CD4-positive, alpha-beta T cell treated with Interleukin-6 at 100 ng/mL for 8 hours (primary cell): ENCODE measurements at regions not wholly inside any gene's neighbourhood (a gene's known extent, or its start where the extent isn't known, plus 50 kb on each side); places are given as distances from the start of the nearest gene placed in this dataset.

Source experiments
- DNase-seq: peaks from one replicate; pipeline ENCODE4 v3.0.0-alpha.2; 2020; ENCODE audit warnings: mixed read lengths, low spot score

GRCh38 chr7:94236960-94237359 is 157.7 kb upstream of the COL1A2 start:
- no peak for DNase-seq

GRCh38 chr7:94237417-94237816 is 157.3 kb upstream of the COL1A2 start:
- DNase-seq = no peak

DNA sequence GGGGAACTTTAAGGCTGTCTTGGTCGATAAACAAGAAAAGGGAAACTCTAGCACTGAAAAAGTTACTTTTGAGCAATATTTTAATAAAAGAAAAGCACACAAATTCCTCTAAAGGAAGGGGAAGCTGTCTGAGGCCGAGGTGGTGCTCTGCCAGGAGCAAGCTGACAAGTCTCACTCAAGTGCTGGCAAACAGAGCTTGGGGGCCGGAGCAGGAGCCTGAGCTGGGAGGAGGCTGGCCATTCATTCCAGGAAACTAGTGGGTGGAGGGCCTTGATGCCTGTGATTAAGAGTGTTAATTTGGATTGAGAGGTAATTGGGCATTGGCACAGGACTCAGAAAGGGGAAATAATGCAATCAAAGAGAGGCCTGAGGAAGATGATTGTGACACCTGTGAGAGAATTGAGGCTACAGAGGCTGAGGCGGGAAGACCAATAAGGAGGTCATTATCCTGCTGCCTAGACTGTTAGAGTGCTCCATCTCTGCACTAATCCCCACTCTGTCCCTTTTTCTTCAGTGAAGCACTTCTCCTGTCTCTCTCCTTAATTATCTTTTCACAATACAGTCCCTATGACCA is 154.9 kb upstream of the COL1A2 start:
- DNase-seq = no peak

DNA sequence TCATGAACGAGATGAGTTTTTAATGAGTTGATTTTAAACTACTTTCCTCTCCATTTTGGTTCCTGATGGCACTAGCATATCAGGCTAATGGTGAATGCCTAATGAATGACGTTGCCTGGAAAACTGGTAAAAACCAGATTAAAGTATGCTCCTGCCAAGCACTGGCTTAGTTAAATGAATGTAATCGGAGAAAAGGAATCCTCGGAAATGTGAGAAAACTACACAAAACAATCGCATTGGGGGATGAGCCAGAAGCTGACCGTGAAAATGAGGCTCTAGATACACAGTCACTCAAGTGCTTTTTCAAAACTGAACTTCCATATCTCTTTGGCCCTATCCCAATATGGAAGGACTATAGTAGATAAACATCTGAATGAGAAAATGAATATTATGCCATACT is 153.8 kb upstream of the COL1A2 start:
- no peak for DNase-seq

GRCh38 chr7:94241402-94241925 is 153.2 kb upstream of the COL1A2 start:
- no peak for DNase-seq

DNA sequence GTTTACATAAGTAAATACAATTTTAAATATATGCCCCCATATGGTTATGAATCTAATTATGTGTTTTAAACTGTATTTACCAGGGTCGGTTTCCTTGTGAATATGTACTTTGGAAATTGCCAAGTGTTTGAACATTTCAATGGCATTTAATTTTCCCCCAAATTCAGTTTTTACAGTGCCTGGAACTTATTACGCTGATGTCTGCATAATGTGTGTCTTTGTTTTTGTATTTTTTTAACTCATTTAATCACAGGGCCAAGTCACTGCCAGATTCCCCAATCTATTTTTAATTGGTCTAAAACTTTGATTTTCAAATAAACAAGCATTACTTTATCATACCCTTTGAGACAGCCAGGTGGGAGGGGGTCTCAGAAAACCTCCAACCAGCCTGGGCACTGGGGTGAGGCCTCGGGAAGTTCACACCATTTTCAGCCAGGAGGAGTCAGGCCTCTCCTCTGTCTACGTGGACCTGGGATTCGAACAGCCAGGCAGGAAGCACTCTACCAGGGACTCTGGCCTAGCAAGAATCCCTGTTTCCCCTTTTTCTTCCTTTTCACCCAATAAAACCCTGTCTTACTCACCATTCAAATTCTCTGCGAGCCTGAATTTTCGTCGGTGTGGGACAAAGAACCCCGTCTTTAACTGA is 151.5 kb upstream of the COL1A2 start:
- DNase-seq = no peak

- no peak for DNase-seq
These were observed 149.9 kb upstream of the COL1A2 start for GRCh38 chr7:94244760-94245159.

DNA sequence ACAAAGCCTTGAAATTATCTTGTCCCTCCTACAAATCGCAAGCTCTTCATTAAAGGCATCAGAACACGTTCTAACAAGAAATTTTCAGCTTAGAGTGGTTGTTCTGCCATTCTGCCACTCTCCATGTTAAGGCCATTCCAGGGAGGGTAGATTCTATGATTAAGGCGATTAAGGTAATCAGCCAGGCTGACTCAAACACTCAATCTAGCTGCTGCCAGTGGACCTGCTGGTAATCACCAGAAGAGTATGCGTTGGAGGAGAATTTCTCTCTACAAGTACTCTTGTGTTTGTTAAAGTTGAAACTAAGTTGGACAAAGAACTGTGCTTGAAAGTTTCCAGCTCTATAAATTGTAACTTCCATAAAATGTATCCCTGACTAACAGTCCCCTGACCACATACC is 149.2 kb upstream of the COL1A2 start:
- no peak for DNase-seq

GRCh38 chr7:94247970-94248369 is 146.7 kb upstream of the COL1A2 start:
- DNase-seq = no peak

DNA sequence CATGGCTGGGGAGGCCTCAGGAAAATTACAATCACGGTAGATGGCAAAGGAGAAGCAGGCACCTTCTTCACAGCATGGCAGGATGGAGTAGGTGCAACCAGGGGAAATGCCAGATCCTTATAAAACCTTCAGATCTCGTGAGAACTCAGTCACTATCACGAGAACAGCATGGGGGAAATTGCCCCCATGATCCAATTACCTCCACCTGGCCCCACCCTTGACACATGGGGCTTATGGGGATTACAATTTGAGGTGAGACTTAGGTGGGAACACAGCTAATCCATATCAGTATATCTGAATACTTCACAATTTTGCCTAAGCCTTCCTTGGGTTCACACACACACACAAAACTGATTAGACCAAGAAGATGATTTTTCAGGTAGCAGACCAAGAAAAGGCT is 145.1 kb upstream of the COL1A2 start:
- no peak for DNase-seq

- no peak for DNase-seq
These were observed 144.6 kb upstream of the COL1A2 start for GRCh38 chr7:94250124-94250523.

DNA sequence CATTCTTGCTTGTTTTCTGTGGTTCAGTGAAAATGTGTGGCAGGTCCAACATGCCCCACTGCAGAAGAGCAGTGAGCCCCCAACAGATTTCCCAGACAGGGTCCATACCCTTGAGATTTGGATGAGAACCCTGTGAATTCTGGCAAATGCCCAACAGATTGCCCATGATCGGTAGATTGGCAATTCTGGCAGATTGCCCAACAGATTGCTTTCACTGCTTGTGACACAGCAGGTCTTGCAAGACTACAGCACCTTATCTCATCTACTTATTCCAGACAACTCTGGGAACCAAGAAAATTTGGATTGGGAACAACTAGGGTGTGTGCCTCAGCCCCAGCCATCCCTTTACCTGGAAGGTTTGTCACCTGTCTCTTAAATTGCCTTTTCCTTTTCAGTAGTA is 143.7 kb upstream of the COL1A2 start:
- no peak for DNase-seq

DNA sequence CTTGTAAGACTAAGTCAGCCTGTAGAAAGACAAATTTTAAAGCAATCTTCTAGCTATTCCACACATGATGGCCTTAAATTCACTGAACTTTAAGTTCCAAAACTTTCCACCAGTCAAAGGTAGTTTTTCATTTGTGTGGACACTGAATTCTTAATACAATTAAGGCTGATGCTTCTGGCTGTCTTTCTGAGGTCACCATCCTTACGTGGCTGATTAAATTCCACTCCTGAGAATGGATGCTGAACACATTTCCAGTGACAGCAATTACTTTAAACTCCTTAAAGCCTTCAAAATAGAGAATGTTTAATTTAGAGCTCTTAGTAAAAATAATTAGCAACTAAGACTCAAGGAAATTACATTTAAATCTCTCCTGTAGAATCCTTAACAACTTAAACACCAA is 142.6 kb upstream of the COL1A2 start:
- no peak for DNase-seq

- no peak for DNase-seq
These were observed 141.7 kb upstream of the COL1A2 start for GRCh38 chr7:94252971-94253370.

- no peak for DNase-seq
These were observed 141.0 kb upstream of the COL1A2 start for GRCh38 chr7:94253686-94254085.

- no peak for DNase-seq
These were observed 136.0 kb upstream of the COL1A2 start for GRCh38 chr7:94258418-94259300.

DNA sequence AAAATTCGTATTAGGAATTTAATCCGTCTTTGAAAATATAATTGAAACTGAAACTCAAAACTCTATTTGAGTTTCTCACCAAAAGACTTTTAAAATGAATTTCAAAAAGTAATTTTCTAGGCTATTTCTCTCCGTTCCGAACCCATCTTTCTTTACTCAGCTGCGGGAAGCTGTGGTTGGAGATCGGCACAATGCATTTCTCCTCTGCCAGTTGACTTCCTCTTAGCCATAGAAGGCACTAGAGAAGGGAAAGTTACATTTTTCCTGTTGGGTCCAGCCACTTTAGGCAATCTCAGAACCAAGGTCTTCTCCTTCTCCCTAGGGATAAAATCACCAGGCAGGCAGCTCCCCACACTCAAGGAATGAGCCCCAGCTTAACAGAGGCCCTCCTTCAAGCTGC is 133.6 kb upstream of the COL1A2 start:
- DNase-seq = no peak

DNA sequence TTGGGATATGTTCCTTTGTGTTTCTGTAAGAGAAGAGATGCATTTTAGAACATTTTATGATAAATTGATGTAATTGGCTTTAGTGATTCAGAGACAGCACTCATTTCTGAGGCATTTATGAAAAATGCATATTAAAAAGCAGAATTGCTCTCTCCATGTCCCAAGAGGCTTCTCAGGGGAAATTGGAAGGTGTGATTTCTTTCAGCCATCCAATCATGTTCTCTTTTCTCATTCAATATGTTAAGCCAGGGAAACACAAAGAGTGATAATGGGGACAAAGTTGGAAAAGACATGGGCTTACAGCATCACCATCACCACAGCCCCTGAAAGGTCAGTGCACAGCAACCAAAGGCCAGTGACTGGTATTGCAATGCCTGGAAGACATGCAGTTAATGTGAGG is 129.9 kb upstream of the COL1A2 start:
- DNase-seq = no peak

DNA sequence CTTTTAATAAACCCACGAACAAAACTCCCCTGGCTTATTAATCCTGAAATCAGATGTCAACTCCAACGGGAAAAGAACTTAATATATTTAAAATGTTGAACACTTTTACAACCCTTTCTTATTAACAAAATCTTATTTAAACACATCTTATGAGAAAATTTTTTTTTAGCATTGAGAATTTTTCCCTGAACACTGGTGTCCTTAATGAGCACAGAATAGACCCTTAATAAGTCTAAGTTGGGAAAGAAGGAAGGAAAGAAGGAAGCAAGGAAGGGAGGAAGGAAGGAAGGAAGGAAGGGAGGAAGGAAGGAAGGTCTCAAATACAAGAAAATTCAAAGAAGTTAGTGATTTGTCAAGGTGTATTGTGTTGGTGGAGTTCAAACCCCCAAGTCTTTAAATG is 129.2 kb upstream of the COL1A2 start:
- DNase-seq = no peak

DNA sequence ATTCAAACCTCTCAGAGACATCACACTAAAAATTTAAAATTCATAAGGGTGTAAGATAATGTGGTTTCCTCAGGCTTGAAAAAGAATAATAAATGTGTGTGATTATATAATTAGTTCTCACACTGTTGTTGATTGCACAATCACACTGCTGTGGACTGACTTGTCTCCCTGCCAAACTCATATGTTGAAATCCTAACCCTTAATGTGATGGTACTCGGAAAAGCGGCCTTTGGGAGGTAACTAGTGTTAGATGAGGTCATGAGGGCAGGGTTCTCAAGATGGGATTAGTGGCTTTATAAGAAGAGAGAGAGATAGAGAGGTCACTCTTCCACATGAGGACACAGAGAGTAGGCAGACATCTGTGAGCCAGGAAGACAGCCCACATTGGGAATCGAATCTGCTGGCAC is 128.5 kb upstream of the COL1A2 start:
- no peak for DNase-seq

DNA sequence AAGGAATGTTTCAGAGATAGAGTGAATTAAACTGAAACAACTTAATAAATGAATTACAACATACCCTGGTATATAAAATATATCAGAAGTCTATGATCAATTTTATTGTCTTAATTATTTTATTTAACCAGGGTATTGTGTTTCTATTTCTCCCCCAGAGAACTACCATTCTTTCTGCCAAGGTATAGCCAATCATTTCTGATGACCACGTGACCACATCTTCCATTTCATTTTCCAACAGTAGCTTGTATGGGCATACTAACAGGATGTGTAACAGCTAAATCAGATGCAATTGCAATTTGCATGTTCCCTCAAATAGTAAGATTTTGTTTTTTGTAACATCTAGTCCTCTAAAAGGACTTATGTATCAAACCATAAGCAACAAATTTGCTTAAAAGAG is 123.9 kb upstream of the COL1A2 start:
- no peak for DNase-seq

- no peak for DNase-seq
These were observed 121.7 kb upstream of the COL1A2 start for GRCh38 chr7:94272821-94273583.
